ENCODE measurements at regions not wholly inside any gene's neighbourhood (a gene's known extent, or its start where the extent isn't known, plus 50 kb on each side); places are given as distances from the start of the nearest gene placed in this dataset.

DNA sequence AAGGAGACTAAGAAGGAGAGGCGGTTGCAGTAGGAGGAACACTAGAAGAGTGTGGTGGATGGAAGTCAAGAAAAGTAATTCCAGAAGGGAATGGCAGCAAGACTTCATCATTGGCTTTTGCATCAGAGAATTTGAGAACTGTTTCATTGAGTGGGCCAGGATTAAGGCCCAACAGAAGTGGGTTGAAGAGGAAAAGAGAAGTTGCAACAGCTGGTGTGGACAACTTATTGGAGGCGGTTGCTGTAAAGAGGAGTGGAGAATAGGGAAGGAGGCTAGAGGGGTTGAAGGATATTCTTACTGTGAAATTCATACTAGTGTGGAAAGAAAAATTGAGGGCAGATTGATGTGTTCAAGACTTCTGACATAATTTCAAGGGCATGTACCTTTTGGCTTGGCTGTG lies 168.7 kb upstream of the FN1 start:
- no peaks in the 10 kb centered on the region for H3K36me3 ChIP-seq (ENCODE audit: insufficient read depth, low read length)
- no peaks in the 10 kb centered on the region for H3K9me2 ChIP-seq (replicated peaks; ENCODE audit: low read depth, low read length)
- no peaks in the 10 kb centered on the region for H3K27me3 ChIP-seq (ENCODE audit: insufficient read depth, low read length, poor library complexity, severe bottlenecking)
- H3K9ac ChIP-seq (ENCODE audit: low read depth, low read length, poor library complexity, severe bottlenecking): no peak overlapping the region
- no peaks in the 10 kb centered on the region for H3K4me1 ChIP-seq (ENCODE audit: insufficient read depth, low read length, poor library complexity, severe bottlenecking)
- no peaks in the 10 kb centered on the region for H3F3A ChIP-seq (ENCODE audit: low read depth)
- TF ChIP-seq CTCF (conservative IDR thresholded peaks at IDR 0.05; ENCODE audit: low read length) (no peak), EZH2phosphoT487 (IDR thresholded peaks at IDR 0.05; ENCODE audit: borderline replicate concordance) (no peak)
- H2AFZ ChIP-seq (ENCODE audit: low read length): no peak overlapping the region
- H3K79me2 ChIP-seq (ENCODE audit: insufficient read depth, low read length): no peaks in the 10 kb centered on the region
- H3K4me2 ChIP-seq (ENCODE audit: low read depth, low read length, poor library complexity, severe bottlenecking): no peak overlapping the region
- no peaks in the 10 kb centered on the region for H3K9me3 ChIP-seq (ENCODE audit: insufficient read depth, low read depth, low read length)
- no peak overlapping the region for H3K4me3 ChIP-seq (ENCODE audit: low read length, poor library complexity, severe bottlenecking)
- no peaks in the 10 kb centered on the region for H4K20me1 ChIP-seq (ENCODE audit: insufficient read depth, low read length, poor library complexity, severe bottlenecking)

GRCh38 chr2:215603440-215603839 lies 167.6 kb upstream of the FN1 start:
- Histone ChIP-seq H3K27me3 (ENCODE audit: insufficient read depth, low read length, poor library complexity, severe bottlenecking) (no peaks in the 10 kb centered on the region), H3K36me3 (ENCODE audit: insufficient read depth, low read length) (no peaks in the 10 kb centered on the region), H2AFZ (ENCODE audit: low read length) (no peak overlapping the region), H3K4me2 (ENCODE audit: low read depth, low read length, poor library complexity, severe bottlenecking) (no peak overlapping the region), H3K4me3 (ENCODE audit: low read length, poor library complexity, severe bottlenecking) (no peak overlapping the region), H3K79me2 (ENCODE audit: insufficient read depth, low read length) (no peaks in the 10 kb centered on the region), H3K9me2 (replicated peaks; ENCODE audit: low read depth, low read length) (no peaks in the 10 kb centered on the region), H3K9me3 (ENCODE audit: insufficient read depth, low read depth, low read length) (no peaks in the 10 kb centered on the region), H3F3A (ENCODE audit: low read depth) (no peaks in the 10 kb centered on the region), H4K20me1 (ENCODE audit: insufficient read depth, low read length, poor library complexity, severe bottlenecking) (no peaks in the 10 kb centered on the region), H3K4me1 (ENCODE audit: insufficient read depth, low read length, poor library complexity, severe bottlenecking) (no peaks in the 10 kb centered on the region), H3K9ac (ENCODE audit: low read depth, low read length, poor library complexity, severe bottlenecking) (no peak overlapping the region)
- TF ChIP-seq EZH2phosphoT487 (IDR thresholded peaks at IDR 0.05; ENCODE audit: borderline replicate concordance) (no peak), CTCF (conservative IDR thresholded peaks at IDR 0.05; ENCODE audit: low read length) (no peak)

- no peak overlapping the region for H3K9ac ChIP-seq (ENCODE audit: low read depth, low read length, poor library complexity, severe bottlenecking)
- H3F3A ChIP-seq (ENCODE audit: low read depth): no peaks in the 10 kb centered on the region
- no peak overlapping the region for H2AFZ ChIP-seq (ENCODE audit: low read length)
- H3K36me3 ChIP-seq (ENCODE audit: insufficient read depth, low read length): no peaks in the 10 kb centered on the region
- no peaks in the 10 kb centered on the region for H3K9me2 ChIP-seq (replicated peaks; ENCODE audit: low read depth, low read length)
- no peaks in the 10 kb centered on the region for H3K79me2 ChIP-seq (ENCODE audit: insufficient read depth, low read length)
- no peak overlapping the region for H3K4me2 ChIP-seq (ENCODE audit: low read depth, low read length, poor library complexity, severe bottlenecking)
- H4K20me1 ChIP-seq (ENCODE audit: insufficient read depth, low read length, poor library complexity, severe bottlenecking): no peaks in the 10 kb centered on the region
- H3K9me3 ChIP-seq (ENCODE audit: insufficient read depth, low read depth, low read length): no peaks in the 10 kb centered on the region
- no peak for TF ChIP-seq CTCF (conservative IDR thresholded peaks at IDR 0.05; ENCODE audit: low read length)
- no peak for TF ChIP-seq EZH2phosphoT487 (IDR thresholded peaks at IDR 0.05; ENCODE audit: borderline replicate concordance)
- no peak overlapping the region for H3K4me3 ChIP-seq (ENCODE audit: low read length, poor library complexity, severe bottlenecking)
- no peaks in the 10 kb centered on the region for H3K4me1 ChIP-seq (ENCODE audit: insufficient read depth, low read length, poor library complexity, severe bottlenecking)
- H3K27me3 ChIP-seq (ENCODE audit: insufficient read depth, low read length, poor library complexity, severe bottlenecking): no peaks in the 10 kb centered on the region
Observed at GRCh38 chr2:215602997-215603396, 167.1 kb upstream of the FN1 start.
